ENCODE measurements at regions not wholly inside any gene's neighbourhood (a gene's known extent, or its start where the extent isn't known, plus 50 kb on each side); places are given as distances from the start of the nearest gene placed in this dataset.

DNA sequence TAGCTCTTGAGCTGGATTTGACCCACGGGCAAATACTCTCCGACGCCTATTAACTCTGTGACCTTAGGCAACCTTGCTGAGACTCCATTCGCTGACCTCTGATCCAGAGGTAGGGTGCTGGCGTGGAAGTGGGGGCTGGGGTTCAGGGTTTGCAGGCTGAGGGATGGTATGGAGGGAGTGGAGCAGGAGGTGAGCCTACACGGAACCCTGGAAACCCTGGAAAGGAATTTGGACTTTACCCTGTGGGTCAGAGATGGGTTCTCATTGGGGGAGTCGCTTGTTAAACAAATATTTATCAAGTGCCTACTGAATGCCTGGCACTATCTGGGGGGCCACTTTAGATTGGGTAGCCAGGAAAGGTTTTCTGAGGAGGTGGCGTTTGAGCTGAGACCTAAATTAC, 58.2 kb upstream of the FZD7 start:
- Mint-ChIP-seq H3K27me3 (peaks cover 18% of the 10 kb centered on the region), H3K36me3 (ENCODE audit: low read depth) (no peaks in the 10 kb centered on the region), H3K4me3 (no peak overlapping the region), H3K9me3 (peaks cover 4% of the 10 kb centered on the region), H3K4me1 (no peaks in the 10 kb centered on the region), H3K27ac (no peak overlapping the region)
- intact Hi-C loops (cut with micrococcal nuclease): no loop called here
- CTCF ChIA-PET: no interaction called here
- POLR2A ChIA-PET: no interaction called here
- ATAC-seq (ENCODE audit: low read depth): no peak
- DNase-seq: no peak
- TF ChIP-seq, protein P1, sequence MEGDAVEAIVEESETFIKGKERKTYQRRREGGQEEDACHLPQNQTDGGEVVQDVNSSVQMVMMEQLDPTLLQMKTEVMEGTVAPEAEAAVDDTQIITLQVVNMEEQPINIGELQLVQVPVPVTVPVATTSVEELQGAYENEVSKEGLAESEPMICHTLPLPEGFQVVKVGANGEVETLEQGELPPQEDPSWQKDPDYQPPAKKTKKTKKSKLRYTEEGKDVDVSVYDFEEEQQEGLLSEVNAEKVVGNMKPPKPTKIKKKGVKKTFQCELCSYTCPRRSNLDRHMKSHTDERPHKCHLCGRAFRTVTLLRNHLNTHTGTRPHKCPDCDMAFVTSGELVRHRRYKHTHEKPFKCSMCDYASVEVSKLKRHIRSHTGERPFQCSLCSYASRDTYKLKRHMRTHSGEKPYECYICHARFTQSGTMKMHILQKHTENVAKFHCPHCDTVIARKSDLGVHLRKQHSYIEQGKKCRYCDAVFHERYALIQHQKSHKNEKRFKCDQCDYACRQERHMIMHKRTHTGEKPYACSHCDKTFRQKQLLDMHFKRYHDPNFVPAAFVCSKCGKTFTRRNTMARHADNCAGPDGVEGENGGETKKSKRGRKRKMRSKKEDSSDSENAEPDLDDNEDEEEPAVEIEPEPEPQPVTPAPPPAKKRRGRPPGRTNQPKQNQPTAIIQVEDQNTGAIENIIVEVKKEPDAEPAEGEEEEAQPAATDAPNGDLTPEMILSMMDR (IDR thresholded peaks at IDR 0.05): no peak

DNA sequence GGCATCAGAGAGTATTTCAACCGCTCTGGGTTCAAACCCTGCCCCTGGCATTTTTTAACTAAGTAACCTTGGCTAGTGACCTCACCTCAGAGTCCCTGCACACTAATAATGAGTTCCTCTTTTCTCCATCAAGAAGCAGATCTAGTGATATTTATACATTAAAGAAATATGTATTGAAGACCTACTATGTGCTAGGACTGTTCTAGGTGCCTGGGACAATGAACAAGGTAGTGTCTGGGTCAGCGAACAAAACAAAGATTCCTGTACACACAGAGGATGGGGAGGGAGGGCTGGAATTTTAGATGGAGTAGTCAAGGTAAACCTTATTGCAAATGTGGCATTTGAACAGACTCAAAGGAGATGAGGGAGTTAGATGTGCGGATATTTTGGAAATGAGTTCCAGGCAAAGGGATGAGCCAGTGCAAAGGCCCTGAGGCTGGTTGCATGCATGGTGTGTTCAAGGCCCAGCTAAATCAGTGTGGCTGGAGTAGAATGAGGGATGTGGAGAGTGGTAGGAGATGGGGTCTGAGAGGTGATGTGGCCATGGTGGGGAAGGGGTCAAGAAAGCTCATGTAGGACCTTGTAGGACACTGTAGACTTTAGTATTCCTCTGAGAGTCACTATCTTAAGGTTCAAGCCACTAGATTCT, 57.6 kb upstream of the FZD7 start:
- Mint-ChIP-seq H3K27me3 (peaks cover 14% of the 10 kb centered on the region), H3K9me3 (no peaks in the 10 kb centered on the region), H3K36me3 (ENCODE audit: low read depth) (no peaks in the 10 kb centered on the region), H3K27ac (no peak overlapping the region), H3K4me1 (no peaks in the 10 kb centered on the region), H3K4me3 (no peak overlapping the region)
- TF ChIP-seq, protein P1 (IDR thresholded peaks at IDR 0.05): no peak
- DNase-seq (no peak), ATAC-seq (ENCODE audit: low read depth) (no peak)
- POLR2A ChIA-PET: no interaction called here
- intact Hi-C loops (cut with micrococcal nuclease): no loop called here
- CTCF ChIA-PET: no interaction called here

DNA sequence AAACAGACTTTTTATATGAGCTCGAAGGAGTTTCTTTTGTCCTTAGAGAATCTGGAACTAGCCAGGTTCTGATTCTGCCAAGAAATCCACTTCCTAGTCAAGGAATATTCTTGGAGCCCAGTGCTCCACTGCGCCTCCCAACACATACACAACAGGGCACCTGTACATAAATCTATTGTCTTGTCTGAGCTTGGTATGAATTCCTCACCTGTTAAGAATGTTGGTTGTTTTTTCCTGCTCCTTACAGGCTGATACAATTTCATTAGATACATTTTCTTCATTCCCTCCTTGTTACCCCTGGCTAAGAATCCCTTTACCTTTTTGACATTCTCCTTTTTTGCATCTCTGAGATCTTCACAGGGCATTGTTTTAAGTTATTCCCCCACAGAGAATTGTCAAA, 56.0 kb upstream of the FZD7 start:
- Mint-ChIP-seq H3K9me3 (no peaks in the 10 kb centered on the region), H3K27me3 (peaks cover 13% of the 10 kb centered on the region), H3K36me3 (ENCODE audit: low read depth) (no peaks in the 10 kb centered on the region), H3K4me1 (no peaks in the 10 kb centered on the region), H3K27ac (no peak overlapping the region), H3K4me3 (no peak overlapping the region)
- DNase-seq (no peak), ATAC-seq (ENCODE audit: low read depth) (no peak)
- CTCF ChIA-PET: no interaction called here
- intact Hi-C loops (cut with micrococcal nuclease): no loop called here
- TF ChIP-seq, protein P1 (IDR thresholded peaks at IDR 0.05): no peak
- POLR2A ChIA-PET: no interaction called here

DNA sequence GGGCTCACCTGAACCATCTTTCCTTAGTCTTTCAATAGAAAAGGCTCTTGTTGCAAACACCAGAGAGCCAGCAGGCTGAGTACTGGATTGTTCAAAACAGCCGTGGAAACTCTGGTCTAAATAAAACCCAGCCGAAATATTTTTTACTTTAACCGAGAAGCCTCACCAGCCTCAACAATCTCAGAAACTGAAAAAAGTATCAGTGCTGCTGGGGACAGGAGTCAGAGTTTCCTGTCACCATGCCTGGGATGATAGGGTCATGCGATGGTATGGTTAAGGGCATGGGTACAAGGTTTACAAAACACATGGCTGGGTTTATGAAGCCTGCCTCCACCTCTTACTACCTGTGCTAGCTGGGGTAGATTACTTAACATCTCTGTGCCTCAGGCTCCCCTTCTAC, 55.3 kb upstream of the FZD7 start:
- Mint-ChIP-seq H3K27me3 (peaks cover 15% of the 10 kb centered on the region), H3K27ac (no peak overlapping the region), H3K4me3 (no peak overlapping the region), H3K36me3 (ENCODE audit: low read depth) (no peaks in the 10 kb centered on the region), H3K4me1 (no peaks in the 10 kb centered on the region), H3K9me3 (no peaks in the 10 kb centered on the region)
- TF ChIP-seq, protein P1 (IDR thresholded peaks at IDR 0.05): no peak
- ChIA-PET POLR2A (no interaction called here), CTCF (no interaction called here)
- ATAC-seq (ENCODE audit: low read depth) (no peak), DNase-seq (no peak)
- intact Hi-C loops (cut with micrococcal nuclease): no loop called here

DNA sequence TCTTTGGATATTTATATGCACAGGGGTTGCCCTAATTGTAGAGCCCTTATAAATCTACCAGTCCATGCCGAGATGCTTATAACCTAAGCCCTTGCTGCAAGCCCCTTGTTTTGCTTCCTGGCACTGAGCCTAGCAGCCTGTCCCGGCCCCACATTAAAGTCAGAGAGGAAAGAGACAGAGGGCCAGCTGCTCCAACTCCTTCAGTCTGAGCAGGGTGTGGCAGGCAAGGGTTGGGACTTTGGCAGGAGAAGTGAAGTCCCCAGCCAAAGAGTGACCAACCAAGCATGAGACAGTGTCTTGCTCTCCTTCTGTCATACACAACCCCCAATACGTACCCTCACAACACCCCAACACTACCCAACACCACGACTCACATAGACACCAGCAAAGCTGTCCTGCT, 54.7 kb upstream of the FZD7 start:
- Mint-ChIP-seq H3K36me3 (ENCODE audit: low read depth) (no peaks in the 10 kb centered on the region), H3K4me3 (no peak overlapping the region), H3K4me1 (no peaks in the 10 kb centered on the region), H3K27me3 (peaks cover 15% of the 10 kb centered on the region), H3K27ac (no peak overlapping the region), H3K9me3 (no peaks in the 10 kb centered on the region)
- no peak for DNase-seq
- ChIA-PET CTCF (no interaction called here), POLR2A (no interaction called here)
- intact Hi-C loops (cut with micrococcal nuclease): no loop called here
- ATAC-seq (ENCODE audit: low read depth): no peak
- TF ChIP-seq, protein P1 (IDR thresholded peaks at IDR 0.05): no peak
